ENCODE measurements at regions not wholly inside any gene's neighbourhood (a gene's known extent, or its start where the extent isn't known, plus 50 kb on each side); places are given as distances from the start of the nearest gene placed in this dataset.
"Not testable (repeated sequence)": the region's sequence is repeated elsewhere in the genome, so short reads cannot be mapped to it uniquely, and the experiment has no call there.

GRCh38 chr22:15637886-15638285, 51.9 kb upstream of the POTEH start:
- not testable (repeated sequence) for TF ChIP-seq CTCF (IDR thresholded peaks at IDR 0.05); REST (IDR thresholded peaks at IDR 0.05; ENCODE audit: insufficient read depth in 1 of 2, low read depth in 2 of 2, low read length in 1 of 2); TCF7L2 (IDR thresholded peaks at IDR 0.05; ENCODE audit: low read depth, low read length); POLR2AphosphoS5 (IDR thresholded peaks at IDR 0.05; ENCODE audit: low read depth, low read length)

Data from Panc1 (cell line).